ENCODE measurements at regions not wholly inside any gene's neighbourhood (a gene's known extent, or its start where the extent isn't known, plus 50 kb on each side); places are given as distances from the start of the nearest gene placed in this dataset.
A peak's percentile ranks its signal among the peaks of the same experiment; 100 is the strongest.
"Not testable (repeated sequence)": the region's sequence is repeated elsewhere in the genome, so short reads cannot be mapped to it uniquely, and the experiment has no call there.

GRCh38 chr2:48220501-48220900 lies 94.0 kb upstream of the FOXN2 start:
- no peak for DNase-seq

GRCh38 chr2:48221846-48222516 lies 92.5 kb upstream of the FOXN2 start:
- DNase-seq = no peak

- peak; percentile 21 to 45 for DNase-seq
Observed at GRCh38 chr2:48227617-48228344, 86.7 kb upstream of the FOXN2 start.

- DNase-seq = no peak
Observed at GRCh38 chr2:48228345-48228684, 86.2 kb upstream of the FOXN2 start.

- DNase-seq = no peak
Observed at GRCh38 chr2:48229063-48229462, 85.4 kb upstream of the FOXN2 start.

GRCh38 chr2:48230834-48231233 lies 83.6 kb upstream of the FOXN2 start:
- DNase-seq = no peak

GRCh38 chr2:48232351-48232750 lies 82.1 kb upstream of the FOXN2 start:
- DNase-seq = no peak

- DNase-seq = no peak
Observed at GRCh38 chr2:48233005-48233404, 81.5 kb upstream of the FOXN2 start.

GRCh38 chr2:48233824-48234223 lies 80.7 kb upstream of the FOXN2 start:
- not testable (repeated sequence) for DNase-seq

GRCh38 chr2:48235076-48235475 lies 79.4 kb upstream of the FOXN2 start:
- no peak for DNase-seq

- DNase-seq = no peak
Observed at GRCh38 chr2:48238381-48238780, 76.1 kb upstream of the FOXN2 start.

GRCh38 chr2:48240912-48241311 lies 73.6 kb upstream of the FOXN2 start:
- no peak for DNase-seq

- no peak for DNase-seq
Observed at GRCh38 chr2:48247206-48247605, 67.3 kb upstream of the FOXN2 start.

- DNase-seq = peak; percentile 36 to 52
Observed at GRCh38 chr2:48248251-48248933, 66.1 kb upstream of the FOXN2 start.

- DNase-seq = peak; percentile 69 to 72
Observed at GRCh38 chr2:48249025-48249424, 65.5 kb upstream of the FOXN2 start.

- DNase-seq = peak in 1 of 2 donors; percentile 17
Observed at GRCh38 chr2:48249631-48250473, 64.6 kb upstream of the FOXN2 start.

GRCh38 chr2:48250474-48250844 lies 64.0 kb upstream of the FOXN2 start:
- DNase-seq = no peak

- no peak for DNase-seq
Observed at GRCh38 chr2:48250943-48251342, 63.5 kb upstream of the FOXN2 start.

GRCh38 chr2:48251437-48252148 lies 62.9 kb upstream of the FOXN2 start:
- DNase-seq = no peak

- DNase-seq = no peak
Observed at GRCh38 chr2:48253301-48253700, 61.2 kb upstream of the FOXN2 start.

GRCh38 chr2:48254839-48255238 lies 59.6 kb upstream of the FOXN2 start:
- no peak for DNase-seq

GRCh38 chr2:48257456-48257855 lies 57.0 kb upstream of the FOXN2 start:
- no peak for DNase-seq

Data from right lung (tissue), 2 donors.